H9 (cell line): ENCODE measurements at regions not wholly inside any gene's neighbourhood (a gene's known extent, or its start where the extent isn't known, plus 50 kb on each side); places are given as distances from the start of the nearest gene placed in this dataset.

Experiments used
- DNase-seq: peaks from one replicate; pipeline ENCODE4 v3.0.0-alpha.2; 2017
- H2AFZ ChIP-seq: one replicate; pipeline ENCODE4 v1.6.1; 2013; ENCODE audit warnings: mild to moderate bottlenecking, low read length, control low read depth, moderate library complexity
- H2AK5ac ChIP-seq: 2 replicates; pipeline ENCODE4 v1.6.1; 2013; ENCODE audit warnings: low read length, control low read depth, mixed read lengths; ENCODE audit not compliant: insufficient read length
- H2BK120ac ChIP-seq: one replicate; pipeline ENCODE4 v1.6.1; 2013; ENCODE audit warnings: low read depth, mild to moderate bottlenecking, low read length, control low read depth, inconsistent platforms; ENCODE audit not compliant: poor library complexity, severe bottlenecking
- H2BK12ac ChIP-seq: 2 replicates; pipeline ENCODE4 v1.6.1; 2013; ENCODE audit warnings: low read length, control low read depth, mixed read lengths, low read depth; ENCODE audit not compliant: insufficient read length
- H2BK15ac ChIP-seq: 2 replicates; pipeline ENCODE4 v1.6.1; 2013; ENCODE audit warnings: low read depth, low read length, control low read depth
- H2BK20ac ChIP-seq: one replicate; pipeline ENCODE4 v1.6.1; 2013; ENCODE audit warnings: low read depth, mild to moderate bottlenecking, low read length, control low read depth, inconsistent platforms; ENCODE audit not compliant: poor library complexity, severe bottlenecking
- H2BK5ac ChIP-seq: 2 replicates; pipeline ENCODE4 v1.6.1; 2013; ENCODE audit warnings: low read length, control low read depth, mixed read lengths; ENCODE audit not compliant: insufficient read length
- H3K14ac ChIP-seq: 2 replicates; pipeline ENCODE4 v1.6.1; 2013; ENCODE audit warnings: low read length, control low read depth; ENCODE audit not compliant: insufficient read depth
- H3K18ac ChIP-seq: 2 replicates; pipeline ENCODE4 v1.6.1; 2013; ENCODE audit warnings: low read depth, mild to moderate bottlenecking, mixed read lengths, low read length, control low read depth; ENCODE audit not compliant: insufficient read length
- H3K23ac ChIP-seq: 2 replicates; pipeline ENCODE4 v1.6.1; 2013; ENCODE audit warnings: low read length, control low read depth, mixed read lengths, low read depth; ENCODE audit not compliant: insufficient read length
- H3K23me2 ChIP-seq: 2 replicates; pipeline ENCODE4 v1.6.1; 2013; ENCODE audit warnings: low read depth, mild to moderate bottlenecking, mixed read lengths, low read length, control low read depth; ENCODE audit not compliant: insufficient read length, poor library complexity, severe bottlenecking
- H3K27ac ChIP-seq: 2 replicates; pipeline ENCODE4 v1.5.1; 2013; ENCODE audit warnings: low read length, control low read depth, mixed read lengths, low read depth; ENCODE audit not compliant: insufficient read length
- H3K27me3 ChIP-seq: 2 replicates; pipeline ENCODE4 v1.6.1; 2013; ENCODE audit warnings: low read length, control low read depth, inconsistent platforms; ENCODE audit not compliant: insufficient read depth
- H3K4ac ChIP-seq: 2 replicates; pipeline ENCODE4 v1.6.1; 2013; ENCODE audit warnings: low read depth, mild to moderate bottlenecking, control low read depth, inconsistent platforms, low read length, moderate library complexity
- H3K4me1 ChIP-seq: 2 replicates; pipeline ENCODE4 v1.6.1; 2013; ENCODE audit warnings: low read length, control low read depth, inconsistent platforms; ENCODE audit not compliant: insufficient read depth
- H3K4me2 ChIP-seq: 2 replicates; pipeline ENCODE4 v1.6.1; 2013; ENCODE audit warnings: low read length, control low read depth, mixed read lengths; ENCODE audit not compliant: insufficient read length, insufficient read depth
- H3K56ac ChIP-seq: 2 replicates; pipeline ENCODE4 v1.6.1; 2013; ENCODE audit warnings: low read depth, mild to moderate bottlenecking, mixed read lengths, low read length, control low read depth; ENCODE audit not compliant: insufficient read length
- H3K79me1 ChIP-seq: 2 replicates; pipeline ENCODE4 v1.6.1; 2013; ENCODE audit warnings: low read depth, mild to moderate bottlenecking, moderate library complexity, low read length, control low read depth, inconsistent platforms; ENCODE audit not compliant: insufficient read depth, poor library complexity, severe bottlenecking
- H3K79me2 ChIP-seq: 2 replicates; pipeline ENCODE4 v1.6.1; 2013; ENCODE audit warnings: low read length, control low read depth, inconsistent platforms; ENCODE audit not compliant: insufficient read depth
- H3K9ac ChIP-seq: 2 replicates; pipeline ENCODE4 v1.6.1; 2013; ENCODE audit warnings: low read length, control low read depth, mixed read lengths; ENCODE audit not compliant: insufficient read length; ENCODE audit errors: extremely low read depth
- H3K9me3 ChIP-seq: one replicate; pipeline ENCODE4 v1.6.1; 2013; ENCODE audit warnings: low read depth, low read length, inconsistent platforms; ENCODE audit not compliant: control insufficient read depth
- H3T11ph ChIP-seq: one replicate; pipeline ENCODE4 v1.6.1; 2013; ENCODE audit warnings: mild to moderate bottlenecking, low read length, control low read depth, inconsistent platforms
- H4K20me1 ChIP-seq: one replicate; pipeline ENCODE4 v1.6.1; 2013; ENCODE audit not compliant: control insufficient read depth, insufficient read length, insufficient read depth
- H4K5ac ChIP-seq: 2 replicates; pipeline ENCODE4 v1.6.1; 2013; ENCODE audit warnings: low read depth, mild to moderate bottlenecking, mixed read lengths, low read length, control low read depth; ENCODE audit not compliant: insufficient read length
- H4K8ac ChIP-seq: replicated peaks from 2 replicates; pipeline ENCODE4 v1.6.1; 2013; ENCODE audit warnings: low read length, control low read depth, mixed read lengths, low read depth; ENCODE audit not compliant: insufficient read length
- H4K91ac ChIP-seq: 2 replicates; pipeline ENCODE4 v1.6.1; 2013; ENCODE audit warnings: low read depth, mild to moderate bottlenecking, moderate library complexity, mixed read lengths, low read length, control low read depth; ENCODE audit not compliant: insufficient read length
- H3K27ac Mint-ChIP-seq, 3 experiments: 2 replicates in 2 of 3; 3 replicates in 1 of 3; pipeline ENCODE4 v1.8.0; 2020 to 2021; ENCODE audit warnings: mixed read lengths in 3 of 3, mild to moderate bottlenecking in 1 of 3, moderate library complexity in 1 of 3
- H3K27me3 Mint-ChIP-seq: 2 replicates; pipeline ENCODE4 v1.8.0; 2021; ENCODE audit warnings: low read depth, mild to moderate bottlenecking, moderate library complexity, mixed read lengths
- H3K36me3 Mint-ChIP-seq, 3 experiments: 2 replicates in 2 of 3; 3 replicates in 1 of 3; pipeline ENCODE4 v1.8.0; 2020 to 2021; ENCODE audit warnings: low read depth in 3 of 3, mixed read lengths in 3 of 3; ENCODE audit not compliant: insufficient read depth in 1 of 3
- H3K4me1 Mint-ChIP-seq, 2 experiments: 2 replicates each; pipeline ENCODE4 v1.8.0; 2020; ENCODE audit warnings: mixed read lengths in 2 of 2
- H3K4me3 Mint-ChIP-seq, 2 experiments: 2 replicates in 1 of 2; 3 replicates in 1 of 2; pipeline ENCODE4 v1.8.0; 2020 to 2021; ENCODE audit warnings: mild to moderate bottlenecking in 2 of 2, mixed read lengths in 2 of 2, moderate library complexity in 1 of 2
- H3K9me3 Mint-ChIP-seq, 2 experiments: 2 replicates in 1 of 2; 3 replicates in 1 of 2; pipeline ENCODE4 v1.8.0; 2020; ENCODE audit warnings: mild to moderate bottlenecking in 2 of 2, mixed read lengths in 2 of 2, moderate library complexity in 1 of 2
- CTCF ChIP-seq: fragments of 200-600 bp; sonication (generic); conservative IDR thresholded peaks from 3 replicates; pipeline ENCODE4 v1.8.0; 2021; ENCODE audit warnings: antibody characterized with exemption, mild to moderate bottlenecking
- WGBS: extraction: QIAGEN DNeasy Blood & Tissue Kit; methylation state at CpG from one replicate; pipeline ENCODE4 v1.1.7; 2013; ENCODE audit warnings: missing lambda C conversion rate, low lambda C conversion rate, mixed read lengths; ENCODE audit not compliant: insufficient read length; ENCODE audit errors: extremely low coverage; 5-methylcytosine and 5-hydroxymethylcytosine counted together

- H3K23me2 ChIP-seq: no peaks in the 10 kb centered on the region
- H4K5ac ChIP-seq: no peak overlapping the region
- H3K56ac ChIP-seq: no peak overlapping the region
- no peaks in the 10 kb centered on the region for H3K27me3 Mint-ChIP-seq
- no peak overlapping the region for H4K8ac ChIP-seq
- H3K4me3 Mint-ChIP-seq: no peak overlapping the region
- H2BK20ac ChIP-seq: no peak overlapping the region
- no CpG with 5 or more reads among the region's 1 CpG for WGBS
- H3K14ac ChIP-seq: no peak overlapping the region
- no peak overlapping the region for H4K91ac ChIP-seq
- H3K27ac Mint-ChIP-seq: no peak overlapping the region
- no peak for TF ChIP-seq CTCF
- no peaks in the 10 kb centered on the region for H3K4me1 Mint-ChIP-seq
- no peak overlapping the region for H2BK12ac ChIP-seq
- no peaks in the 10 kb centered on the region for H3K27me3 ChIP-seq
- no peak overlapping the region for H3K4me2 ChIP-seq
- no peak overlapping the region for H3K4ac ChIP-seq
- H3K27ac ChIP-seq: no peak overlapping the region
- no peak overlapping the region for H2AFZ ChIP-seq
- H2BK5ac ChIP-seq: no peak overlapping the region
- H3K79me2 ChIP-seq: no peaks in the 10 kb centered on the region
- H3K36me3 Mint-ChIP-seq: peaks cover 2 to 23% (median 2%) of the 10 kb centered on the region in 3 experiments; a peak in 4 of 7 replicates
- no peaks in the 10 kb centered on the region for H3K4me1 ChIP-seq
- H3K9me3 ChIP-seq: no peaks in the 10 kb centered on the region
- DNase-seq: no peak
- no peak overlapping the region for H2AK5ac ChIP-seq
- no peak overlapping the region for H3T11ph ChIP-seq
- H3K9ac ChIP-seq: no peak overlapping the region
- H4K20me1 ChIP-seq: no peaks in the 10 kb centered on the region
- no peak overlapping the region for H2BK120ac ChIP-seq
- no peak overlapping the region for H2BK15ac ChIP-seq
- H3K9me3 Mint-ChIP-seq: peaks cover 22 to 33% of the 10 kb centered on the region in 2 experiments
- no peak overlapping the region for H3K18ac ChIP-seq
- H3K79me1 ChIP-seq: no peaks in the 10 kb centered on the region
- no peak overlapping the region for H3K23ac ChIP-seq
Measured at GRCh38 chr5:152704286-152704685, 299.2 kb upstream of the NMUR2 start.
